ENCODE measurements at regions not wholly inside any gene's neighbourhood (a gene's known extent, or its start where the extent isn't known, plus 50 kb on each side); places are given as distances from the start of the nearest gene placed in this dataset.

DNA sequence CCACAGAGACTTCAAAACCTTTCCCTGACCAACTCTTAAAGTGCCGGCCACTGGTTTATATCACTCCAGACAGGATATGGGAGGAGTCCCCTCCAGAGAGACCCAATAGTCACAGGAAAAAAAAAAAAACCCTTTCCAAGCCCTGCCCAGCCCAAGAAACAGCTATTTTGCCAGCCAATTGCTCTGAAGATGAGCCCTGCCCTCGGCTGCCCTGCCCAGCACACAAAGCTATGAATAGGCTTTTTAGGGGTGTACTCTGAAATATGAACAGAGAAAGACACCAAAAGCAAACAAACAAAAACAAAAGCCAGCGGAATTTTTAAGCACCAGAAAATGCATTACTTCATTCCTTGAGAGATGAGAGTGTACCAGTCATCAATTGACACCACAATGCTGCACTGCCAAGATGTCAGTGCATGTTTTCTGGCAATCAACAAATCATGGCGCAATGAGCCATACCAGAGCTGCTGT lies 275.1 kb downstream of the C6orf118 start:
- no peak for ATAC-seq (ENCODE audit: poor library complexity)

DNA sequence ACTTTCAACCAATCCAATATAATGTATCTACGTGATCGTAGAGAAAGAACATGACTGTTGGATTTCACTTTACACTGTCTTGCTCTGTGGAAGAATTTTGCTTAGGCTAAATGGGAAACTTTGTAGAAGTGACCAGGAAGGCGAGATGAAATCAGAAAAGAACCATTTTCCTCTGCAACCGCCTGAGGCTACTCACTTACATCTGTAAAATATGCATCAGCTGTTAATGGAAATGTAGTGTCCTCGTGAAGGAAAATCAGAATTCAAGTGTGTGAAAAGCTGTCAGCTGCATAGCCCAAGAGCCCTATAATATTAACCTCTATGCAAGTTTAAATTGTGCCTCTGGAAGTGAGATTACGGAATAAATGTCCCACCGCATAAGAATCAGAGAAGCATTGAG lies 277.9 kb downstream of the C6orf118 start:
- ATAC-seq (ENCODE audit: poor library complexity) (no peak), DNase-seq (no peak)
- intact Hi-C loops (cut with DNase I), result no loop called here

More for the DNA sequence above, 275.1 kb downstream of the C6orf118 start:
- no peak for DNase-seq
- intact Hi-C loops (cut with DNase I), result no loop called here

DNA sequence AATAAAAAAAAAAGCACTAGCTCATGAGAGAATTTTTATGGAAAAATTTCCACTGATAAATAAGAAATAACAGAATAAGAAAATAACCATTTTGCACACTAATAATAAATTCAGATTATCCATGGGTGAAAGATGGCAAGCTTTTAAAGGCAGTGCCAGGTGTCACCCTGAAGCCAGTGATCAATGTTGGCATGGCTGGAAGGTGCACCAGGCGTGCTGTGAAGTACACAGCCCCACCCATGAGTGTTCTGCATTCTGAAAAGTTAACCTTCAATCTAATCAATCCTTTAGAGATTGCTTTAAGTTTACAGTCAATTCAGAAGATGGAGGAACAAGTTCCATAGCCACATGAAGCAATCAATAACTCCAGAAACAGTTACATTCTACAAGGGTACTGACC lies 284.4 kb downstream of the C6orf118 start:
- ATAC-seq (ENCODE audit: poor library complexity), result no peak
- intact Hi-C loops (cut with DNase I), result no loop called here
- DNase-seq, result no peak

DNA sequence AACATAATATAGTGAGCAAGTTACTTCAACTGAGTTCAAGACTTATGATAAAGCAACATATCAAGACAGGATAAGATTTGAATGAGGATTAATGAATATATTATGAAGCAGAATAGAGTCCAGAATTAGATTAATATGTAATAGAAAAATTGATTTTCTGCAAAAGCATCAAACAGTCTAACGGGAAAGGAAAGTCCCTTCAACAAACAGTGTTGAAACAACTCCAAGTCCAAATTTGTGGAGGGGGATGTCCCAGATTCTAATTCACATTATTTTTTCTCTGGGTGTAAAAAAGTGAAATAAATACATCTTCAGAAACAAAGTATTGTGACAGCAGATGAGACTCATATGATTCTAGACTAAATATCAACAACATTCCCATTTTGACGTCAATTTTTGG lies 289.7 kb downstream of the C6orf118 start:
- DNase-seq (no peak), ATAC-seq (ENCODE audit: poor library complexity) (no peak)
- intact Hi-C loops (cut with DNase I), result no loop called here

DNA sequence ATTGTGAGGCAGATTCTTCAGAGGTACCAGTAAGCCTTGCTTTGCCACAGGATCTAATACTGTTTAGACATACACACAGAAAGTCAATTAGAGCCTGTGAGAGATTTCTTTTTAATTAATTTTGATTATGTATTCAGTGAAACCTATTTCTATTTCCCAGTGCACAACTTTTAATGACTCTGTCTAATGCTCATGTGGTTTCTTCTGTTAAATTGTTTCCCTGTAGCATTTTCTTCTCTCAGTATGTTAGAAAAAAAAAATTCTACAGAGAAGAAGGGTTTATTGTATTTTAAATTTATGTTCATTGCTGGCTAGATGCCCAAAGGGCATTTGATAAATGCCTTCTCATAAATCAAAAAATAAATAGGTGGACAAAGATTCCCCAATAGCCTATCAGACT lies 293.7 kb downstream of the C6orf118 start:
- intact Hi-C loops (cut with DNase I), result no loop called here
- DNase-seq, result no peak
- no peak for ATAC-seq (ENCODE audit: poor library complexity)

DNA sequence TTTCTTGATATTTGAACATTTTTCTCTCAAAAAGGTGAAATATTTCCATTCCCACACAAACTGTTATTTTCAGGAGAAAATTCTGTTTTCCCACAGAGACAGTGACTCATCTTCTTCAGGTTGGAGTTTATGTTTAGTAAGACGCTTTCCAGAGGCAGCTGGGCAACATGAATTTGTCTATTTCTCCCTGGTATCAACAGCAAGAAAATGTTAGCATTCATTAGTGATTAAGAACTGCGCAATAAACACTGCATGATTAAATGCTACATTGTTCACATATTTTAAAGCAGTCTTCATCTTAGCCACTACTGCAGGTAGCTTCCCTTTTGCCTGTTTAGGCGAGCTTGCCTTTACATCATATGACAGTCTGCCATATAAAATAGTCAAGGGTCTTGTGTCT lies 295.7 kb downstream of the C6orf118 start:
- intact Hi-C loops (cut with DNase I), result no loop called here
- ATAC-seq (ENCODE audit: poor library complexity) (no peak), DNase-seq (no peak)

DNA sequence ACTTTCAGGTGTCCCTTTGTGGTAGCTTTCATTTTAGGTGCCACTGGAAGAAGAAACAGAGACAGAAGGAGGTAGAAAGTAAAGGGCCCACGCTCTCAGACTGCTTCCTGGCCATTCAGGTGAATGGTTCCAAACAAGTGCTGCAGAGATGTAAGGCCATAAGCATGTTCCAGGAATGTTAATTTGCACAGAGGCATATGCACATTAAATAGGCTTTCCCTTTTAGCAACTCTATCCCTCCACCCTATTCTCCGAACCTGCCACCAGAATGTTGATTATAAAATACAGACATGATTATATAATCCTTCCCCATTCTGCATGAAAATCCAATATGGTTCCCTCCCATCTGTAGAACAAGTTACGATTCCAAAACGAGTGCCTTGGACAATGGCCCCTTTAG lies 297.2 kb downstream of the C6orf118 start:
- ATAC-seq (ENCODE audit: poor library complexity) (no peak), DNase-seq (no peak)
- intact Hi-C loops (cut with DNase I), result no loop called here

DNA sequence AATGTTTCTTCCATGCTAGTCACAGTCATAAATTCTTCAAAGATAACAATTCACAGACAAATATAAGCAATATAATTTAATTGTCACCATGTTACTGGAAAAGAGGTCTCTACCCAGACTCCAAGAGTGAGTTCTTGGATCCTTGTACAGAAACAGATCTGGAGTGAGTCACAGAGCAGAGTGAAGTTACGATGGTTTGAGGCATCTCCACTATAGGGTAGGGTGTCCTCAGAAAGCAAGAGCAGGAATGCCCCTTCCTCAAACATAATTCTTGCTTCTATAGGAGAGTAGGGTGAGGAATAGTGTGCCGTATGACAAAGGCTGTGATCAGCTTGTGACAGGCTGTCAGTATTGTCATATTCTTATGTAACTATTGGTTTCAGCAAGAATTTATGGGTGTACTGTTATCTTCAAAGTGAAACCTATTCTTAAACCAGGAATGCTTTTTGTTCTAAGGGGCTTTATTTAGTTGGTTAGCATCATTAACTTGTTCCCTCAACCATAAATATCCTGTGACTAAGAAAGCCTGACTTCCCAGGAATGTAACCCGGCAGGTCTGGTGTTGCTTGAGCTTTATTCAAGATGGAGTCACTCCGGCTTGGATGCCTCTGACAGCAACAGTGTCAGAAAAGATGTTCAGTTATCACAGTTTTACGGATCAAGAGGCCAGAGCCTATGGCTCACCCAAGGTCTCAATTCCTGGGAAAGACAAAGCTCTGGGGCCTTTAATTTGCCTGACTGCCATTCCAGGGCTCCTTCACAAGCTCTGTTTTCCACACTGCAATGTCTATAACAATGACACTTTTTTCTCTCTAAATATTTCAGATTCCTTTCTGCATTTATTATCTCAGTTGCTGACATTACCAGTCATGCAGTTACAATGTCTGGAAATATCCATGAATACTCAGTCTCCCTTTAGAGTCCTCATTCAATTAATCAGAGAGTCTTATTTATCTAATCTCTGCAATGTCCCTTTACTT lies 298.6 kb downstream of the C6orf118 start:
- no peak for DNase-seq
- no peak for ATAC-seq (ENCODE audit: poor library complexity)
- intact Hi-C loops (cut with DNase I), result no loop called here

DNA sequence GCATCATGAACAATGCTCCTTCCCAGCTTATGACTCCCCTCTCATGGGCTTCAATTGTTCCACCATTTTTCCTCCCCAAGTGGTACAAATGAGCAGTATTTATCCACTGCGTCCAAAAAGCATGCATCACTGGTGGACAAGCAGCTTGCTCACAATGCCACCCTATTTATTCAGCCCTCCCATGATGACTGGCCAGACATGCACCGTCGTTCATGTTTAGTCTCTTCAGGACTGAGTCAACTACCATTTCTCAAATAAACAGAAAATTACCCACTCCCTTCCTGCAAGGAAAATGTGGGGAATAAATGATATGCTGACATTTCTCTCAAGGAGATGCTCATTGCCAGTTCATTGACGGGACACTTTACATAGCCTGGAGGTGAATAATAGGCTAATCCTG lies 300.4 kb downstream of the C6orf118 start:
- no peak for DNase-seq
- no peak for ATAC-seq (ENCODE audit: poor library complexity)
- intact Hi-C loops (cut with DNase I), result no loop called here

DNA sequence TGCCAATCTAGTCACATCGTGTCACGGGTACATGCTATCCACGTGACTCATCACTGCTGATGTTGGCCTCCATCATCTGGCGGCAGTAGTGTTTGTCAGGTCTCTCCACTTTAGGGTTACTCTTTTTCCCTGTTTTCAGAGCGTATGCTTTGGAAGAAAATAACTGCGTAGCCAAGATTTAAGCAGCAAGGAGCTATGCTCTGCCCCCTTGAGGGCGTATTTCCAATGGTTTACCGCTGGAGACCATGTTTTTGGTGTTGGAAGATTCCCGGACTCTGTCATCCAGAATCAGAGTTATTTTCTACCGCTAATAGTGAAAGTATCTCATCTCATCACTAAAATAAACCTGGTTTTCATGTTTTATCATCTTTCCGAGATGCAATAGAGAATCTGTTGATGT lies 306.5 kb downstream of the C6orf118 start:
- DNase-seq, result no peak
- no peak for ATAC-seq (ENCODE audit: poor library complexity)
- intact Hi-C loops (cut with DNase I), result no loop called here

DNA sequence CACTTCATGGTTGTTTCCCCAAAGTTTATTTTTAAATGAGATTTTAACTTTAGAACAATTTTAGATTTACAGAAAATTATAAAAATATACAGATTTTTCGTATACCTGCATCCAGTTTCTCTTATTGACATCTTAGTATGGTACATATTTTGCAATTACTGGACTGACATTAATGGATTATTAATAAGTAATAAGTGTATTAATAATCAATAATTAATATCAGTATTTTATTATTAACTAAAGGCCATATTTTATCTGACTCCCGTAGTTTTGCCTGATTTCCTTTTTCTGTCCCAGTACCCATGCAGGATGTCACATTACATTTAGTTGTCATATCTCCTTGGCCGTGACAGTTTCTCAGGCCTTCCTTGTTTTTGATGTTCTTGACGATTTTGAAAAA lies 307.0 kb downstream of the C6orf118 start:
- intact Hi-C loops (cut with DNase I), result no loop called here
- no peak for DNase-seq
- ATAC-seq (ENCODE audit: poor library complexity), result no peak

DNA sequence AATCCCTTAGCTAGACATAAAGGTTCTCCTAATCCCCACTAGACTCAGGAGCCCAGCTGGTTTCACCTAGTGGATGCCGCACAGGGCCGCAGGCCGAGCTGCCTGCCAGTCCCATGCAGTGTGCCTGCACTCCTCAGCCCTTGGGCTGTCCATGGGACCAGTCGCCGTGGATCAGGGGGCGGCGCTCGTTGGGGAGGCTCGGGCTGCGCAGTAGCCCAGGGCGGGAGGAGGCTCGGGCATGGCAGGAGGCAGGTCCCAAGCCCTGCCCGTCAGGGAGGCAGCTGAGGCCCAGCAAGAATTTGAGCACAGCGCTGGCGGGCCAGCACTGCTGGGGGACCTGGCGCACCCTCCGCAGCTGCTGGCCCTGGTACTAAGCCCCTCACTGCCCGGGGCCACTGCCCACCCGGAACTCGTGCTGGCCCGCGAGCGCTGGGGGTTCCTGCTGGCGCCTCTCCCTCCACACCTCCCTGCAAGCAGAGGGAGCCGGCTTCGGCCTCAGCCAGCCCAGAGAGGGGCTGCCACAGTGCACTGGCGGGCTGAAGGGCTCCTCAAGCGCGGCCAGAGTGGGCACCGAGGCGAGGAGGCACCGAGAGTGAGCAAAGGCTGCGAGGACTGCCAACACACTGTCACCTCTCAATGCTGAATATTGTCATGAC lies 307.8 kb downstream of the C6orf118 start:
- intact Hi-C loops (cut with DNase I), result no loop called here
- DNase-seq (no peak), ATAC-seq (ENCODE audit: poor library complexity) (no peak)

DNA sequence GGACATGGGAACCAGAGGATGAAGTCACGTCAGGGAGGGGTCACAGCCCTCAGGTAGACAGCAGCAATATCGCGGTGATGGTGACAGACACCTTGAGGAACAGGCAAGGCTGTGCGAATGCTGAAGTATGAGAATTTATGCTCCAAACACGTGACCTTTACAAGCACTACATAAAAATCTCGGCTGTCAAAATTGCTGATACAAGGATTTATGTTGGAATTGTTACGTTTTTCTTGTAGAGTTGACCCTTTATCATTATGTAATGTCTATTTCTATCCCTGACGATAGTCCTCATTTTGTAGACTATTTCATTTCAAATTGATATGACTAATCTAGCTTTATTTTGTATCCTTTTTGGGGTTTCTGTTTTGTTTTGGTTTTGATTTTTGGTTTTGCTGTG lies 311.1 kb downstream of the C6orf118 start:
- no peak for ATAC-seq (ENCODE audit: poor library complexity)
- intact Hi-C loops (cut with DNase I), result no loop called here
- DNase-seq, result no peak

DNA sequence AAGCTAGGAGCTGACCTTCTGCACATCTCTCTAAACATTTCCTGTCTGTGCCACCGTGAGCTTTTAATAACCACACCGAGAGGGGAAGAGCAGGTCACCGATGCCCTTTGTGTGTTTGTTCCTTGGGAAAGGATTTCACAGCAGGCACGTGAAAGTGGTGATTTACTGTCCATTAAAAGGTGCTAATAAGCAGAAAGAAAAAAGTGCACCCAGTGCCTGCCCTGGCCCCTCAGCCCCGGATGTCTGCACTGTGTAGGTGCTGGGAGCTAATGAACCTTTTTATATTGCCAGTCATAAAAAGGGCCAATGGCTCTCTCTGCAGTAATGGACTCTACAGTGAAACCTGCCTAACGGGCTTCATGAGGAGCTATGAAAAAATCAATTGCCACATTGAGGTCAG lies 312.6 kb downstream of the C6orf118 start:
- intact Hi-C loops (cut with DNase I), result no loop called here
- ATAC-seq (ENCODE audit: poor library complexity) (no peak), DNase-seq (no peak)

DNA sequence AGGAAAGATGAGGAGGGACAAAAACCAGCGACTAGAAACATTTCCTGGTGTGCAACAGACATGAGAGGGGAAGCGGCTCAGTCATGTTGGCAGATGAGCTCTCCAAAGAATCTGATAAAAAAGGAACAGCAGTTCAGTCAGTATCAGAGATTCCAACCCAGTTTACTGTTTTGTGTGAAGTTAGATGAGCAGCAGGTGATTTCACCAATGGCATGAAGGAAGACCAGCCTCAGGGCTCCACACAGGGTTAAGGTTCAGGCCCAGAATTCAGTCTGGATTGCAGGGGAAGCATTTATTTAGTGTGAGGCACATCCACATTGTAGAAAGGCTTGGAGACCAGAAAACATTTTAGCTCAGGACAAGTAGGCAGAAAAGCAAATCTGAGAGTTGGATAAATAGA lies 317.8 kb downstream of the C6orf118 start:
- no peak for DNase-seq
- ATAC-seq (ENCODE audit: poor library complexity), result no peak
- intact Hi-C loops (cut with DNase I), result no loop called here

DNA sequence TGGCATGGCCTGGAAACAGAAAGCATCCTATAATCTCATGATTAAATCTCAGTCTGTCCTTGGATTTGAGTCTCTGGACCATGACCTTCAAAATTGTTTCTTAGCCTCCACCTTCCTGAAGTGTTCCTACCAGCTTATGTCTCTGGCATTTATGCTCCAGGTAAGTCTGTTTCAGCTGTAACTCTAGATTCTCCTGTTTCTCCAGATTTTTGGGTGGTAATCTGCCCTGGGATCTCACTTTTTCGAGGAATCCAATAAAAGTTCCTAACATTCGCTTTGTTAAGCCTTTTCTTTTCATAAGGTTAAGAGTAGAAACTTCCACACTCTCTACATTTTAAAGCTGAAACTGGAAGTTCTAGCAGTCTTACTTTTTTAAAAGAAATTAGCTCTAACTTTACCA lies 318.5 kb downstream of the C6orf118 start:
- ATAC-seq (ENCODE audit: poor library complexity) (no peak), DNase-seq (no peak)
- intact Hi-C loops (cut with DNase I), result no loop called here

DNA sequence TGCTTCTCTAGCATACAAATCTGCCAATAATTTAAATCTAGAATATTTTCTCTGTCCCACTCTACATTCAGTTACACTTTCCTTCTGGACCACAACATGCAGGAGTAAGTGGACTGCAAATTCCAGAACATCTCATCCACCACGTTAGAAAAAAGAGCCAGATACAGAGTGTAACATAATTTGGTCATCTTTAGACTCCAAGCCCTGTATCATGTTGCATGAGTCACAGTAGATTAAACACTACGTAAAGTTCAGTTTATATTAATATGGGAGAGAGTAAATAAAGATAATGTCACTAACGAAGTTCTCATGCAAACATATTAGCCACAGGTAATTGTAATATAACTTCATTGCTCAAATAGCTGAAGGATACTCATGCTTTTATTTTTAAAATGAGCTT lies 327.0 kb downstream of the C6orf118 start:
- intact Hi-C loops (cut with DNase I), result no loop called here
- DNase-seq, result no peak
- no peak for ATAC-seq (ENCODE audit: poor library complexity)

DNA sequence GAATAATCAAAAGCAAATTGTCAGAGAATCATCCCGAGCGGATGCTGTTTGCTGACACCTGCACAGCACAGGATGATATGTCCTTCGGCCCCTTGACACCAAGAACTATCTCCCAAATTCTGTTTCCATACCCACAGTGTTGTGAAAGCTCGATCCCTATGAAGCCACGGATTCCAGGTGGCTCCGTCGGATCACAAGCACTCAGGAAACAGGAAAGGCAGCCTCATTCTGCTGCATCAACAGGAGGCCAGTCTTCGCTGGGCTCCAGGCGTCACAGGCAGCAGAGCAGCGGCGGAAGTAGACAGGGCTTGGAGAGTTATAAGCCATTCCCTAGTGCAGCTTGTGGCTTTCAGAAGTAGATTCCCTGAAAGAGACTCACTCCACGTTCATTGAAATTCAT lies 342.3 kb downstream of the C6orf118 start:
- ATAC-seq (ENCODE audit: poor library complexity) (no peak), DNase-seq (no peak)
- intact Hi-C loops (cut with DNase I), result no loop called here

DNA sequence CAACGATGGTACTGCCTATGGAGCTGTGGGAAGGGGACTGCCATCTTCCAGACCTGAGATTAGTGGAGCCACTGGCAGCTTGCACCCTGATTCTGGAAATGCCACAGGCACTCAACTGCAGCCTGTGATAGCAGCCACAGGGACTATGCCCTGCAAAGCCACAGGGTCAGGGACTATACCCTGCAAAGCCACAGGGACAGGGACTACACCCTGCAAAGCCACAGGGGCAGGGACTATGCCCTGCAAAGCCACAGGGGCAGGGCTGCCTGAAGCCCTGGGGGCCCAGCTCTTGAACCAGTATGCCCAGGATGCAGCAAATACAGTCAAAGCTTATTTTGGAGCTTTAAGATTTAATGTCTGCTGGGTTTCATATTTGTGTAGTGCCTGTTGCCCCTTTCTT lies 346.6 kb downstream of the C6orf118 start:
- ATAC-seq (ENCODE audit: poor library complexity) (no peak), DNase-seq (no peak)
- intact Hi-C loops (cut with DNase I), result no loop called here

DNA sequence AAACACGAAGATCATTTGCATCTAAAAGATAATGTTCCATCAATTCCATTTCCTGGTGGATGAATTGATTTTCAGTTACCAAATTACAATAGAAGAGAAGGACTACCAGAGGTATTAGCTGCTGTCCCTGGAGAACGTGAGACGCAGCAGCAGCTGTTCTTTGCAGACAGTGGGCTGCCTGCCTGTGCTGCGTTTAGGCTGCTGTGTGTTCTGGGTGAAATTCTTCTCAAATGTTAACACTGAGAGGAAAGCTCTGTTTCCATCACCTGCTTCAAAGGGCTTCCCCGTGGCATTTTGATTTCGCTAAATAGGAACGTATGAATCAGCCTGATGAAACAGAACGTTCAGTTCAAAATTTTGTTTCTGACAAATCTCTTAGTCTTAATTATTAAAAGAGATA lies 362.2 kb downstream of the C6orf118 start:
- ATAC-seq (ENCODE audit: poor library complexity) (no peak), DNase-seq (no peak)
- intact Hi-C loops (cut with DNase I), result no loop called here
